ENCODE measurements at regions not wholly inside any gene's neighbourhood (a gene's known extent, or its start where the extent isn't known, plus 50 kb on each side); places are given as distances from the start of the nearest gene placed in this dataset.

DNA sequence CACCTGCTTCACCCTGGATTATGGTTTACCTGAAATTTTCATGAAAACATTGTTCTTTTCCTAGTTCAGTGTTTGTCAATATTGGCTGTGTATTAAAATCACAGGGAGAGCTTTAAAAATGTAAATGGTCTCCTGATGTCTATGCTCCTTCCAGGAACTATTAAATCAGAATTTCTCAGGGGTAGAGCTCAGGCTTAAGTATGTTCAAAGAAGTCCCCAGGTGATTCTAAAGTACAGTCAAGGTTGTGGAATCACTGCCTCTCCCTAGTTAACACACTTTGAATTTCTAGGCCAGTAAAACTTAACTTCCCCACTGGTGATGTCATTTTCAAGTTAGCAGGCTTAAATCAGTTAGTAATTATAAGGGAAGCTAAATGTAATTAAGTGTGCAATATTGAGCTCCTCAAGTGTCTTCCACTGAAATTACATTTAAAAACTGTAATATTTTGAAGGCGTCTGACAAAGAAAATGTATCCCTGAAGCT lies 150.3 kb upstream of the SLC28A3 start:
- H3K9me3 ChIP-seq = no peaks in the 10 kb centered on the region
- no peak overlapping the region for H3K4me3 ChIP-seq
- POLR2A ChIA-PET = no interaction called here
- FAIRE-seq (no peak), DNase-seq (ENCODE audit: low read depth in 1 of 2, low spot score in 1 of 2) (no peak), ATAC-seq (no peak)
- no peaks in the 10 kb centered on the region for H3K4me1 ChIP-seq
- no peak for TF ChIP-seq NR3C1 (IDR thresholded peaks at IDR 0.05)
- TF ChIP-seq, protein P1, sequence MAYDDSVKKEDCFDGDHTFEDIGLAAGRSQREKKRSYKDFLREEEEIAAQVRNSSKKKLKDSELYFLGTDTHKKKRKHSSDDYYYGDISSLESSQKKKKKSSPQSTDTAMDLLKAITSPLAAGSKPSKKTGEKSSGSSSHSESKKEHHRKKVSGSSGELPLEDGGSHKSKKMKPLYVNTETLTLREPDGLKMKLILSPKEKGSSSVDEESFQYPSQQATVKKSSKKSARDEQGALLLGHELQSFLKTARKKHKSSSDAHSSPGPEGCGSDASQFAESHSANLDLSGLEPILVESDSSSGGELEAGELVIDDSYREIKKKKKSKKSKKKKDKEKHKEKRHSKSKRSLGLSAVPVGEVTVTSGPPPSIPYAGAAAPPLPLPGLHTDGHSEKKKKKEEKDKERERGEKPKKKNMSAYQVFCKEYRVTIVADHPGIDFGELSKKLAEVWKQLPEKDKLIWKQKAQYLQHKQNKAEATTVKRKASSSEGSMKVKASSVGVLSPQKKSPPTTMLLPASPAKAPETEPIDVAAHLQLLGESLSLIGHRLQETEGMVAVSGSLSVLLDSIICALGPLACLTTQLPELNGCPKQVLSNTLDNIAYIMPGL (CRISPR knock-in tag; IDR thresholded peaks at IDR 0.05; ENCODE audit: borderline replicate concordance) = no peak
- TF ChIP-seq KDM5A (IDR thresholded peaks at IDR 0.05) = no peak
- no peak for TF ChIP-seq MYC (IDR thresholded peaks at IDR 0.05; ENCODE audit: borderline replicate concordance, low read length)
- CTCF ChIA-PET = no interaction called here
- H3K27ac ChIP-seq = no peak overlapping the region
- 26% methylated on average over 1 of the region's 1 CpG for WGBS (ENCODE audit: missing lambda C conversion rate)
- H3K4me2 ChIP-seq = no peak overlapping the region

DNA sequence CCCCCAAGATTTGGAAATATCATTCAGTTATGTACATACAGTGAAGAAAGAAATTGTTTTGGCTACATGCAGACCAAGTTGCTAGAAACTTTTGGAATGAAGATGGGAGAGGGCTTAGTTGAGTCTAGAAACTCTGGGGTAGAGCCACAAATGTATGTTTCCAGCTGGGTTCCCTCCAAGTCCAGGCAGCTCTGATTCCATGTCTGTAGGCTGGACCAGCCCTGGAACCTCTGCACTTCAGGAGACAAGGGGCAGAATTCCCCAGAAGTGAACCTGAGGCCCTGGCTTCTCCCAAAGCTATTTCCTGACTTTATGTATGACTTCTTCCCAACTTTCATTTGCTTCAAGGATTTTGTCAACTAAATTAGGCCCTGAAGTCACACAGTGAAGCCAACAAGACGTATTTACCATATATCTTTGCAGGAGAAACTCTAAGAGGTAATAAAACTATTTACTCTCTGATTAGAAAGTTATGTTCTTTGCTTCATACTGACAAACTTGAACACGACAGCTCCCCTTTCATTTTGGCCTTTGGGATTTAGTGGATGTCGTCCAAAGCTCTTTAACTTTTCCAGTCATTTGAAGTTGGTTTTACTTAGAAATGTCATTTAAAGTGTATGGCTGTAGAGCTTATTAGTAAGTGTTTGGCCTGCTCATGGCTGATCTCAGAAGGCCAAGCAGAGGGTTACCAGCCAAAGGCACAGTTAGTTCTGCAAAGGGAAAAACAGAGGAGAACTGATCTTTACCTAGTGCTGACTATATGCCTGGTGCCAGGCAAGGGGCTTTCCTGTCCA lies 152.0 kb upstream of the SLC28A3 start:
- TF ChIP-seq JUNB (IDR thresholded peaks at IDR 0.05) (no peak), RFX5 (IDR thresholded peaks at IDR 0.05) (no peak), ZSCAN20 (CRISPR knock-in tag; IDR thresholded peaks at IDR 0.05) (no peak), ZFP36 (IDR thresholded peaks at IDR 0.05; ENCODE audit: borderline replicate concordance, partially characterized antibody) (no peak), NFE2L2 (conservative IDR thresholded peaks at IDR 0.05; ENCODE audit: low read length) (no peak), TFCP2L1 (CRISPR knock-in tag; IDR thresholded peaks at IDR 0.05) (no peak), ZC3H11A (IDR thresholded peaks at IDR 0.05) (no peak), BHLHE40 (IDR thresholded peaks at IDR 0.05; ENCODE audit: low read depth, low read length) (no peak)
- TF ChIP-seq, protein P2, sequence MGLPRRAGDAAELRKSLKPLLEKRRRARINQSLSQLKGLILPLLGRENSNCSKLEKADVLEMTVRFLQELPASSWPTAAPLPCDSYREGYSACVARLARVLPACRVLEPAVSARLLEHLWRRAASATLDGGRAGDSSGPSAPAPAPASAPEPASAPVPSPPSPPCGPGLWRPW (IDR thresholded peaks at IDR 0.05) = no peak
- H3K4me2 ChIP-seq = no peak overlapping the region
- 12% methylated on average over 3 of the region's 3 CpGs for WGBS (ENCODE audit: missing lambda C conversion rate)
- FAIRE-seq (no peak), ATAC-seq (no peak), DNase-seq (ENCODE audit: low read depth in 1 of 2, low spot score in 1 of 2) (no peak)
- no peaks in the 10 kb centered on the region for H3K4me1 ChIP-seq
- ChIA-PET CTCF (no interaction called here), POLR2A (no interaction called here)
- H3K9me3 ChIP-seq = no peaks in the 10 kb centered on the region; the same call in 2 of the 3 replicates
- H3K27ac ChIP-seq = no peak overlapping the region
- no peak overlapping the region for H3K4me3 ChIP-seq

DNA sequence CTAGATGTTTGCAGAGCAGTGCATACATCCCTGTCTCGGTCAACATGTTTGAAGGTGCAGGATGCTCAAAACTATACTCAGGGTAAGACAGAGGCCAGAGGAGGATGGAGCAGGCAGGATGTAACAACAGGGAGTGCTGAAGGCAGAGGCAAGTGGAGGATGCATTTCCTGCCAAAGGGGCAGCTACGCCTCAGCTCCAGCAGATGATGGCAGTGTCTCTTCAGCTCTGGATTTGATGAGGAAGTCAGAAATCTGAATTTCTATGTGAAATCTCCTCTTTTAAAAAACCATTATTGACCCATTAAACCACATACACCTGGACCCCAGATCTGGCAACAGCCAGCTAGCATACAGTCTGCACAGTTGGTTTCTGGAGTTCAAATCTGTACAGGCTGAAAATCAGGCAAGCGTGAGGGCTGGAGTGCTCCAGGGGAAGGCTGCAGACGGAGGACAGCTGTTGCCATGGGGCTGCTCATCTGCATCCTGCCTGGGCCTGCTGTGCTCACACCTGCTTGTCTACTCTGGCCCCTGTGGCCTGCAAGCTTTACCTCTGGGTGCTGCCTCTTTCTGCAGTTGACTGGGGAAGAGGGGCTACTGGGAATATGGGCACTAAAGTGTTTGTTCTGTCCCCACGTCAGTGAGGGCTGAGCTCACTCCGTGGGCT lies 152.9 kb upstream of the SLC28A3 start:
- ATAC-seq = no peak
- TF ChIP-seq POLR2AphosphoS2 (conservative IDR thresholded peaks at IDR 0.05; ENCODE audit: low read length) = no peak
- no peak for TF ChIP-seq RFX5 (IDR thresholded peaks at IDR 0.05)
- no peak for TF ChIP-seq HOXB13 (CRISPR knock-in tag; IDR thresholded peaks at IDR 0.05; ENCODE audit: low read depth)
- no peak for TF ChIP-seq NR3C1 (IDR thresholded peaks at IDR 0.05)
- TF ChIP-seq, protein P3, sequence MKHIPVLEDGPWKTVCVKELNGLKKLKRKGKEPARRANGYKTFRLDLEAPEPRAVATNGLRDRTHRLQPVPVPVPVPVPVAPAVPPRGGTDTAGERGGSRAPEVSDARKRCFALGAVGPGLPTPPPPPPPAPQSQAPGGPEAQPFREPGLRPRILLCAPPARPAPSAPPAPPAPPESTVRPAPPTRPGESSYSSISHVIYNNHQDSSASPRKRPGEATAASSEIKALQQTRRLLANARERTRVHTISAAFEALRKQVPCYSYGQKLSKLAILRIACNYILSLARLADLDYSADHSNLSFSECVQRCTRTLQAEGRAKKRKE (CRISPR knock-in tag; IDR thresholded peaks at IDR 0.05; ENCODE audit: low read depth) = no peak
- TF ChIP-seq CHD4 (IDR thresholded peaks at IDR 0.05; ENCODE audit: borderline replicate concordance) = no peak
- TF ChIP-seq JUNB (IDR thresholded peaks at IDR 0.05) = no peak
- TF ChIP-seq NFE2L2 (conservative IDR thresholded peaks at IDR 0.05; ENCODE audit: low read length) = no peak
- no peak for TF ChIP-seq CEBPB (IDR thresholded peaks at IDR 0.05)
- no peak for TF ChIP-seq RARB (CRISPR knock-in tag; IDR thresholded peaks at IDR 0.05)
- no peak for TF ChIP-seq GATA3 (IDR thresholded peaks at IDR 0.05; ENCODE audit: borderline replicate concordance)
- no peak for TF ChIP-seq HEYL (CRISPR knock-in tag; IDR thresholded peaks at IDR 0.05)
- TF ChIP-seq FOXS1 (CRISPR knock-in tag; IDR thresholded peaks at IDR 0.05) = no peak
- ChIA-PET CTCF (no interaction called here), POLR2A (no interaction called here)
- 31% methylated on average over 6 of the region's 6 CpGs for WGBS (ENCODE audit: missing lambda C conversion rate)
- Histone ChIP-seq H3K4me2 (no peak overlapping the region), H3K9me3 (no peaks in the 10 kb centered on the region; the same call in 2 of the 3 replicates), H3K4me3 (no peak overlapping the region), H3K4me1 (no peaks in the 10 kb centered on the region), H3K27ac (no peak overlapping the region)
- FAIRE-seq = no peak
- DNase-seq (ENCODE audit: low read depth in 1 of 2, low spot score in 1 of 2) = no peak

Data from A549 (cell line).